ENCODE measurements at regions not wholly inside any gene's neighbourhood (a gene's known extent, or its start where the extent isn't known, plus 50 kb on each side); places are given as distances from the start of the nearest gene placed in this dataset.

- TF ChIP-seq EGR1 (IDR thresholded peaks at IDR 0.05) (no peak), REST (IDR thresholded peaks at IDR 0.05; ENCODE audit: low read depth) (no peak), TCF12 (IDR thresholded peaks at IDR 0.05; ENCODE audit: low read depth) (no peak), TEAD4 (IDR thresholded peaks at IDR 0.05) (no peak), TAF1 (IDR thresholded peaks at IDR 0.05; ENCODE audit: low read depth) (no peak), YY1 (IDR thresholded peaks at IDR 0.05; ENCODE audit: low read depth) (no peak), MAX (IDR thresholded peaks at IDR 0.05) (no peak), EP300 (IDR thresholded peaks at IDR 0.05; ENCODE audit: borderline replicate concordance) (no peak), CREB1 (IDR thresholded peaks at IDR 0.05; ENCODE audit: low read depth) (no peak), NFIC (IDR thresholded peaks at IDR 0.05) (no peak)
Measured at GRCh38 chr11:91295591-91295990, 929.0 kb upstream of the FAT3 start.

Data from Ishikawa (cell line).